Head of caudate nucleus (tissue), 42 donors: ENCODE measurements at regions not wholly inside any gene's neighbourhood (a gene's known extent, or its start where the extent isn't known, plus 50 kb on each side); places are given as distances from the start of the nearest gene placed in this dataset.
"Not testable (repeated sequence)": the region's sequence is repeated elsewhere in the genome, so short reads cannot be mapped to it uniquely, and the experiment has no call there.

ENCODE experiments used
- DNase-seq, 42 donors: peaks; one replicate each; pipeline versions ENCODE4 v3.0.0 to v3.0.0-alpha.2; 2020 to 2021; ENCODE audit warnings: mixed read lengths in 7 of 42
- intact Hi-C: fragments of 100-400 bp; cut with DNase I; formaldehyde crosslinking; loops from one replicate; pipeline ENCODE4 v1.15.0; 2022

- DNase-seq = no peak
- intact Hi-C loops = no loop called here
Observed at GRCh38 chr6:126650931-126651330, 311.0 kb downstream of the CENPW start.

GRCh38 chr6:126657561-126658175, 317.8 kb downstream of the CENPW start:
- intact Hi-C loops = no loop called here

GRCh38 chr6:126660376-126660775, 320.5 kb downstream of the CENPW start:
- no peak for DNase-seq
- intact Hi-C loops = no loop called here

More at GRCh38 chr6:126657561-126658175, 317.8 kb downstream of the CENPW start:
- no peak for DNase-seq

GRCh38 chr6:126661646-126662045, 321.7 kb downstream of the CENPW start:
- no peak for DNase-seq
- intact Hi-C loops = no loop called here

GRCh38 chr6:126662966-126663365, 323.1 kb downstream of the CENPW start:
- intact Hi-C loops = no loop called here

GRCh38 chr6:126664271-126664670, 324.4 kb downstream of the CENPW start:
- no peak for DNase-seq
- intact Hi-C loops = no loop called here

More at GRCh38 chr6:126662966-126663365, 323.1 kb downstream of the CENPW start:
- no peak for DNase-seq

- intact Hi-C loops = no loop called here
- DNase-seq = no peak
Observed at GRCh38 chr6:126665551-126665950, 325.6 kb downstream of the CENPW start.

GRCh38 chr6:126667071-126667470, 327.2 kb downstream of the CENPW start:
- no peak for DNase-seq
- intact Hi-C loops = no loop called here

- DNase-seq = no peak
- intact Hi-C loops = no loop called here
Observed at GRCh38 chr6:126667728-126668127, 327.8 kb downstream of the CENPW start.

- no peak for DNase-seq
- intact Hi-C loops = no loop called here
Observed at GRCh38 chr6:126672649-126673048, 332.7 kb downstream of the CENPW start.

GRCh38 chr6:126673749-126674148, 333.8 kb downstream of the CENPW start:
- DNase-seq, intact Hi-C loops: not testable (repeated sequence)

GRCh38 chr6:126682440-126682839, 342.5 kb downstream of the CENPW start:
- intact Hi-C loops = no loop called here
- no peak for DNase-seq

GRCh38 chr6:126685182-126685581, 345.3 kb downstream of the CENPW start:
- DNase-seq = no peak
- intact Hi-C loops = no loop called here

- intact Hi-C loops = no loop called here
Observed at GRCh38 chr6:126696921-126697693, 357.2 kb downstream of the CENPW start.

GRCh38 chr6:126698732-126699240, 358.9 kb downstream of the CENPW start:
- no peak for DNase-seq
- intact Hi-C loops = no loop called here

More at GRCh38 chr6:126696921-126697693, 357.2 kb downstream of the CENPW start:
- no peak for DNase-seq

GRCh38 chr6:126701676-126702560, 362.0 kb downstream of the CENPW start:
- intact Hi-C loops = no loop called here
- no peak for DNase-seq

GRCh38 chr6:126716032-126716431, 376.1 kb downstream of the CENPW start:
- intact Hi-C loops = no loop called here
- no peak for DNase-seq

- intact Hi-C loops = no loop called here
- no peak for DNase-seq
Observed at GRCh38 chr6:126716826-126717509, 377.1 kb downstream of the CENPW start.
